ENCODE measurements at regions not wholly inside any gene's neighbourhood (a gene's known extent, or its start where the extent isn't known, plus 50 kb on each side); places are given as distances from the start of the nearest gene placed in this dataset.
"Not testable (repeated sequence)": the region's sequence is repeated elsewhere in the genome, so short reads cannot be mapped to it uniquely, and the experiment has no call there.

DNA sequence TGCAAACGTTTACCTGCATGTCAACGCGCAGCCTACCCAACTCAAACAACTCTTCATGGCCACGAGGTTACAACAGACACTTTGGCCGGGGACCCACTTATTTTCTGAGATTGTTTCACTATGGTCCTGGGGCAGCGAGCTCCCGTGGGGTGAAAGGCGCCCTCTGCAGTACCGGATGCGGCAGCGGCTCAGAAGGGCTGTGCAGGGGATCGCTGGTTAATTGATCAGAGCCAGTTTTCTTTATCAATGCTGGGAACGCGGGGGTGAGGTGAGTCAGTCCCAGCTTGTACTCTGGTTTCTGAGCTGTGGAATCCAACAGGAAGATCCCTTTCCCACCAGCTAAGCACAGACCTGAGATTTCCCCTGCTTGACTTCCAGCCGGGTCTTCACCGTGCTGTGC lies 366.5 kb upstream of the KLF6 start:
- DNase-seq (ENCODE audit: low spot score), result no peak
- TF ChIP-seq, protein P1, sequence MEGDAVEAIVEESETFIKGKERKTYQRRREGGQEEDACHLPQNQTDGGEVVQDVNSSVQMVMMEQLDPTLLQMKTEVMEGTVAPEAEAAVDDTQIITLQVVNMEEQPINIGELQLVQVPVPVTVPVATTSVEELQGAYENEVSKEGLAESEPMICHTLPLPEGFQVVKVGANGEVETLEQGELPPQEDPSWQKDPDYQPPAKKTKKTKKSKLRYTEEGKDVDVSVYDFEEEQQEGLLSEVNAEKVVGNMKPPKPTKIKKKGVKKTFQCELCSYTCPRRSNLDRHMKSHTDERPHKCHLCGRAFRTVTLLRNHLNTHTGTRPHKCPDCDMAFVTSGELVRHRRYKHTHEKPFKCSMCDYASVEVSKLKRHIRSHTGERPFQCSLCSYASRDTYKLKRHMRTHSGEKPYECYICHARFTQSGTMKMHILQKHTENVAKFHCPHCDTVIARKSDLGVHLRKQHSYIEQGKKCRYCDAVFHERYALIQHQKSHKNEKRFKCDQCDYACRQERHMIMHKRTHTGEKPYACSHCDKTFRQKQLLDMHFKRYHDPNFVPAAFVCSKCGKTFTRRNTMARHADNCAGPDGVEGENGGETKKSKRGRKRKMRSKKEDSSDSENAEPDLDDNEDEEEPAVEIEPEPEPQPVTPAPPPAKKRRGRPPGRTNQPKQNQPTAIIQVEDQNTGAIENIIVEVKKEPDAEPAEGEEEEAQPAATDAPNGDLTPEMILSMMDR (IDR thresholded peaks at IDR 0.05; ENCODE audit: extremely low read depth, missing control alignments), result no peak

DNA sequence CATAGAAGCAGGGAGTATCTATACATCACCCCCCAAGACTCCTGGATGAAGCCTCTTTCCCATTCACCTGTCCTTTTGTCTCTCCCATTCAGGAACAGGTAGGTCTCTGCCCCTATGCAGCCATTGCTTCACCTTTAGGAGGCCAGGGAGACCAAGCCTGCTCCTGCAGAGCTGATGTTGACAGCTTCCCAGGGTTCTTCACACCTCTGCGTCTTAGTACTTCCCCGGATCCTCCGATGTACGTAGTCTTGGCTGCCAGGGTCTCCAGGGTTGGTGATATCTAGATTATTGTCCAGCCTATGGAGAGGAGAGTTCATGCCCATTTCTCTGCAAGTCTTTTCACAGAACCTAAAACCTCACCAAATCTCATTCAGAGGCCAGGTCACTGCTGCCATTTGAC lies 365.7 kb upstream of the KLF6 start:
- TF ChIP-seq, protein P1 (IDR thresholded peaks at IDR 0.05; ENCODE audit: extremely low read depth, missing control alignments), result no peak
- no peak for DNase-seq (ENCODE audit: low spot score)

DNA sequence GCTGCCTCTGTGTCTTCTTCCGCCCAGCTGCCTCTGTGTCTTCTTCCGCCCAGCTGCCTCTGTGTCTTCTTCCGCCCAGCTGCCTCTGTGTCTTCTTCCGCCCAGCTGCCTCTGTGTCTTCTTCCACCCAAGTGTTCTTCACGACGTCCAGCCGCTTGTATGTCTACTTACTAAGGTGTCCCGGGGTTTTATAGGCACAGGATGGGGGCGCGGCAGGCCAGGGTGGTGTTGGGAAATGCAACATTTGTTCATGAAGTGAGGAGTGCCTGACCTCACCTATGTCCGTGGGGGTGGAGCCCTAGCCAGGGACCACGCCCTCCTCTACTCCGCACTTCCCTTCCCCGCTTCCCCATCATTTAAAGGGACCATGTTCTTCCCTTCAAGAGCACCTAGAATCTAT lies 364.5 kb upstream of the KLF6 start:
- not testable (repeated sequence) for DNase-seq (ENCODE audit: low spot score)

DNA sequence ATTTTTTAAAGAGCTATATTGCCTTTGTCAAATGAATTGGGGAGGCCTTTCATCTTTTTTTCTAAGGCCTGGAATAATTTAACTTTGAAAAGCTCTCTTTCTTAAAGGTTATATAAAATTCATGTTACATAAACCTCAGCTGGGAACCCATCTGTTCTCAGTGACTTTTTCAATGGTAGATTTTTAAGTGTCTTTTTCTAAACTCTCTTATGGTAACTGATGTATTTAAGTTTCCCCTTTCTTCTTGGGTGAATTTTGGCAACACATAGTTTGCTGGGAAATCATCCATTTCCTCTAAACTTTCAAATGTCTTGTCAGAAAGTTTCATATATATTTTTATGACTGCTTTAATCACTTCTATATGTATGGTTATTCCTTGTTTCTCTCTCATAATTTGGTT lies 362.2 kb upstream of the KLF6 start:
- TF ChIP-seq, protein P1 (IDR thresholded peaks at IDR 0.05; ENCODE audit: extremely low read depth, missing control alignments), result no peak
- no peak for DNase-seq (ENCODE audit: low spot score)

DNA sequence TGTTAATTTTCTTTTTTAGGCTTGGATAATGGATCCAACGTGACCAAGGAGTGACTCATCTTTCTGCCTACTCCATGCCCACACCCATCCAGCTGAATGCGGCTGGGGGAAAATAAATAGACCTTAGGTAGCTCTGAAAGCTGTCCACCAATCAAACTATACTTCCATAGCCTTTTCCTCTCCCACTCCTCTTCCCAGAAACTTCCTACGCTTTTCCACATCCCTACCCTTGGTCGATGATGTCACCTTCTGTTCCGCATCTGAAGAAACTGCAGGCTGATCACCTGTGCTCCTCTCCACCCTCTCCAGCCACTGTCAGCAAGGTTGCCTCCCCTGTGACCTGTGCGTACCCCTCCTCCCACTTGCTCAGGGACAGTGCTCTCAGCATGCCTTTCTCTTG lies 359.8 kb upstream of the KLF6 start:
- TF ChIP-seq, protein P1 (IDR thresholded peaks at IDR 0.05; ENCODE audit: extremely low read depth, missing control alignments), result no peak
- DNase-seq (ENCODE audit: low spot score), result no peak

DNA sequence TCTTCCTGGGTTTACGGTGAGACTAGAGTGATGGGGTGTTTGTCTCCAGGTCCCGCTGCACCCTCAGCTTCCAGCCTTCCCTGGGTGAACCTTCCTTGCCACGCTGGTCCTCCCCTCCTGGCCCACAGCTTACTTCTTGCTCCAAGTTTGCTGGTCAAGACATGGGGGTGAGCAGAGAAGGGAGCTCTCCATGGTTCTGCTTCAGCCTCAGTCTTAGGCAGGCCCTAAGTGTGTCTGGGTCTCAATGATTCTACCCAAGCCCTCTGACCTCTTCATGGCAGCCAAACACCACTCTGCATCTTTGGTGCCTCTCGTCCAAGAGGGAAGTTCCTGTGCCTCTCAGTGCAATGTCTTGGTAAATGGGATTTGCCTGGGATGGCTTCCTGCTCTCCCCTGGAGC lies 356.5 kb upstream of the KLF6 start:
- no peak for DNase-seq (ENCODE audit: low spot score)
- TF ChIP-seq, protein P1 (IDR thresholded peaks at IDR 0.05; ENCODE audit: extremely low read depth, missing control alignments), result no peak

DNA sequence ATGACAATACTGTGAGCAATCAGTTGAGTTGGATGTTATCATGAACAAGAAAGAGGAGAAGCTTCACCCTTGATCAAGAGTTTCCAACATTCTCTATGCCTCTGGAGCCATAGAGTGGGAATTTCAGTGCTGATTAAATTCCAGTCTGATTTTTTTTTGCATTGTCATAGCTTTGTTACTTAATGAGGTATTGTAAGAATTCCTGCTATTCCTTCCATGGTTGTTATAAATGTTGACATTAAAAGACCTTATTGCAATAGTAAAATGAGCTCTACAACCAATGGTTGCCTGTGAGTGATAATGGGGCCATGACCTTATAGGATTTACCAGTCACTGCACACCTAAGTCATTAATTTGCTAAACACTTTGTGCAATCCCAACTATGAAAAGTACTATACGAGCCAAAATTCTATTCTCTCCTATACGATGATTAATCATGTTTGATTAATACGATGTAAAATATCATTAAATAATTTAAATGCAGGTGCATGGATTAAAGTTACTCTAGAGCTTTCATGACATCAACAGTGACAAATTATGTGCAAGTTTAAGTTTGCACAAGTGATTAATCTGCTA lies 353.2 kb upstream of the KLF6 start:
- no peak for DNase-seq (ENCODE audit: low spot score)

DNA sequence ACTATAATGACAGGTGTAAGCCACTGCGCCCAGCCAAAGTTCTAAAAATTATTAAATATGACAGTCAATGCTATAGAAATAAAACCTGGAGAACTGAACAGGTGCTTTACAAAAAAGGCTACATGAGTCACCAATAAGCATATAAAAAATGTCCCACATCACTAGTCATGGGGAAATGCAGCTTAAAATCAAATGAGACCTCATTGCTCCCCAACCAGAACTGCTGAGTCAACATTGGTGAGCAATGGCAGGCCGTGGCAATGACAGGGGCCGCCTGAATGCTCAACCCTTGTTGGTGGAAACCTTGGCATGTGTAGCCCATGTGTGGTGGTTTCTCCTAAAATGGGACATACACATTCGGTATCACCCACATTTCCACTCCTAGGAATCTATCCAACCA lies 352.3 kb upstream of the KLF6 start:
- no peak for DNase-seq (ENCODE audit: low spot score)
- TF ChIP-seq, protein P1 (IDR thresholded peaks at IDR 0.05; ENCODE audit: extremely low read depth, missing control alignments), result no peak

More for the DNA sequence above, 353.2 kb upstream of the KLF6 start:
- TF ChIP-seq, protein P1 (IDR thresholded peaks at IDR 0.05; ENCODE audit: extremely low read depth, missing control alignments), result no peak

Data from GM20000 (cell line).